Ovary (tissue), 3 donors: ENCODE measurements at regions not wholly inside any gene's neighbourhood (a gene's known extent, or its start where the extent isn't known, plus 50 kb on each side); places are given as distances from the start of the nearest gene placed in this dataset.

ENCODE experiments used
- CTCF ChIP-seq, 3 donors: fragments of 450-650 bp in 2 of 3; fragments of 200-600 bp in 1 of 3; IDR thresholded peaks; one replicate each; pipeline versions ENCODE4 v1.5.1 to v1.8.0; 2016 to 2022; ENCODE audit warnings: antibody characterized with exemption in 3 of 3, mild to moderate bottlenecking in 1 of 3
- POLR2A ChIP-seq: fragments of 450-650 bp; IDR thresholded peaks from one replicate; pipeline ENCODE4 v1.6.1; 2017; ENCODE audit warnings: antibody characterized with exemption, mild to moderate bottlenecking, moderate library complexity
- donor health status: DM: no; HTN: no; CAD: no.

- TF ChIP-seq CTCF (IDR thresholded peaks at IDR 0.05) (no peak), POLR2A (no peak)
Measured at GRCh38 chr3:153553605-153553945, 391.5 kb downstream of the RAP2B start.
